Fibroblast of skin of scalp (primary cell): ENCODE measurements at regions not wholly inside any gene's neighbourhood (a gene's known extent, or its start where the extent isn't known, plus 50 kb on each side); places are given as distances from the start of the nearest gene placed in this dataset.
"Not testable (repeated sequence)": the region's sequence is repeated elsewhere in the genome, so short reads cannot be mapped to it uniquely, and the experiment has no call there.

ENCODE experiments used
- DNase-seq: peaks from one replicate; pipeline ENCODE4 v3.0.0-alpha.2; 2013

DNA sequence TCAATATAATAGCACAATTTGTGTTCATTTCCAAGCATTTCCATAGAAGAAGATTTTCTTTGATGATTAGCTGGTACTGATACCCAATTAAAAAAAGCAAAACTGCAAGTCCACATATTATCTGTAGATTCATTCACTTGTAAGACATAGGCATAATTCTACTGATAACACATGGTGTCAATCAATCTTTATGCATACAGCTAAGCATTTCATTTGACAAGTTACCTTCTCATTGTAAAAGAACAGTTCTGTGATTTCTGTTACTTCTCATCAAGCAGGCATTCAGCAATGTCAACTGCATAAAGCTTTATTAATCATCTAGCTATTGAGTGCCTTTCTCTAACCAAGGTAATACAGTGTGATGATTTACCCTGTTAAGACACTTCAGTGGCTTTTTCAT lies 672.0 kb downstream of the PLOD2 start:
- no peak for DNase-seq

DNA sequence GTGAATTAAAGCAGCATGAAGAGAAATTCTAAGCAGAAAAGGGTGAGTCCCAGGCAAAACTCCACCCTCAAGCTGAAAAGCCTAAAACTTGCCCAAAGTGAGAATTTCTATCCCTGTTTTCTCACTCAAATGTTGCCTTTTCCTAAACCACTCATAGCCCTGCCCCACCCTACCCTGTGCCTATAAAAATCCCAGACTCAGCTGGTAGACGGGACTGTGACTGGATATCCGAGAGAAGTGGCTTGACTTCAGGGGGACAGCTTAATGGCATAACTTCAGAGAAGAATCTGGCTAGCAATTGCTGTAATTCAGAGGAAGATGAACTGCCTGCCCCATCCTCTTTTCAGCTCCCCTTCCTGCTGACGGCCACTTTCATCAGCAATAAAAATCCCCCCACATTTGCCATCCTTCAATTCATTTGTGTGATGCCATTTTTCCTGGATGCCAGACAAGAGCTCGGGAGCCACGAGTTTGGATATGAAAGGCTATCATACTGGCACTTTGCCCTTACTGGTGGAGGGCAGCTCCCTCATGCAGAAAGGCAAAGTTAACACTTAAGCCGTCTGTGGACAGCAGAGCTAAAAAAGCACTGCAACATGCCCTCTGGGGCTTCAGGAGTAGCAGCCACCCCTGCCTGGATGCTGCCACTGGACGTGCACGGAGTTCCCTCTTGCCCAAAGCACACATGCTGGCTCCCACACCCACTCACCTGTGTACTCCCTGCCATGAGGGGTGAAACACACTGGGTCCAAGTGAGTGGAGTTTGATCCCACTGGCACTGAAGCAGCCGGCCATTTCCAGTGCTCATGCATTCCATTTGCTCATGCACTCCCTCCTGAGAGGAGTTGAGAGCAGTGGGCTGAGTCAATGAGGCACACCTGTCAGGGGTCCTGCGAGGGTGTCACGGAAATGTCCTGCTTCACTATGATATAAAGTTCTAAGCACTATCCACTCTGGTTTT lies 670.6 kb downstream of the PLOD2 start:
- no peak for DNase-seq

DNA sequence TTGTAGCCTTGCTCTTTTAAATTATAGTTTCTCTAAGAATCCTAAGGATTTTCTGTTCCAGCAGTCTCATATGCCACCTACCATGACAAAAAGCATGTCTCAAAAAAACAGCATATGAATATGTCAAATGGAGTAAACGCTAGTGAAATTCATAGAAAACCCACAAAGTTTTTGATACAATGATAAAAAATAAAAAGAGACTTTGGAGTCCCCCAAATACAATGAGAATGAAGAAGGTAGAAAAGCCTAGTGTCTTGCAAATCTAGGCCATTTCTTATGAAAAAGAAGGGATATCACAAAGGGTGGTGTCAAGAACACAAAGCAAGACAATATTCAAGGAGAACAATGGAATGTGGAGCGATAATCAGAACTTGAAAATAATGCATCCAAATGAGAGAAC lies 668.5 kb downstream of the PLOD2 start:
- DNase-seq = no peak

DNA sequence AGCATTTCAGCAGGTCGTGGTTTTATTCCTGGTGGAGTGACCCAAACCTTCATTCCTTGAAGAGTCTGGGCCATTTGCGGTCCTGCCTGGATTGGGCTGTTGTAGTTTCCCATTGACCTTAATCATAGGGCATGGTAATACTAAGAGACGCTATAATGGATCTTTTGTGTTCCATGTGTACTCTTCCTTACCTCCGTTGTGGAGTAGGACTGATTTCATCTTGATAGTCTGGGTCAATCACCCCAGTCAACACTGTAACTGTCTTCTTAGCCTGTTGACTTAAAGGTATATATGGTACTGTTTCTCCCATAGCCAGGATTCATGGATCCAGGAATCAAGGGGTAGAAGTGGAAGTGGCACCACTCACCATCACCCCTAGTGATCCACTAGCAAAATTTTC lies 643.6 kb downstream of the PLOD2 start:
- not testable (repeated sequence) for DNase-seq

DNA sequence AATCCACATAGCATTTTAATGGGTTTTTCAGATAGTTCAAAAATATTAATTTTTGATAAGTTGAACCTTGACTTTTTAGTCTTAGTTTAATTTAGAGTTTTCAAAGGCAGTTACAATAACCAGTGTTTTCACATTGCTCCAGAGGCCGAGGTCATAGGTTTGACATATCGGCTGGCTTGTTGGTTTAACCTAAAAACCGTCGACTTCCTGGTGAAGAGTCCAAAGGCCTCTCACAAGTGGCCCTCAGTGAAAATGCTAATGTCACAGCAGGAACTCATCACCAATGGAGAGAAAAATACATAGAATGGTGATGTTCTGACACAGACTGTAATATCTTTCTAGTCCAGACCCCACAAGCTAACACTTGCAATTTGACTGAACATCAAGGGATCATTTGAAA lies 642.3 kb downstream of the PLOD2 start:
- no peak for DNase-seq

DNA sequence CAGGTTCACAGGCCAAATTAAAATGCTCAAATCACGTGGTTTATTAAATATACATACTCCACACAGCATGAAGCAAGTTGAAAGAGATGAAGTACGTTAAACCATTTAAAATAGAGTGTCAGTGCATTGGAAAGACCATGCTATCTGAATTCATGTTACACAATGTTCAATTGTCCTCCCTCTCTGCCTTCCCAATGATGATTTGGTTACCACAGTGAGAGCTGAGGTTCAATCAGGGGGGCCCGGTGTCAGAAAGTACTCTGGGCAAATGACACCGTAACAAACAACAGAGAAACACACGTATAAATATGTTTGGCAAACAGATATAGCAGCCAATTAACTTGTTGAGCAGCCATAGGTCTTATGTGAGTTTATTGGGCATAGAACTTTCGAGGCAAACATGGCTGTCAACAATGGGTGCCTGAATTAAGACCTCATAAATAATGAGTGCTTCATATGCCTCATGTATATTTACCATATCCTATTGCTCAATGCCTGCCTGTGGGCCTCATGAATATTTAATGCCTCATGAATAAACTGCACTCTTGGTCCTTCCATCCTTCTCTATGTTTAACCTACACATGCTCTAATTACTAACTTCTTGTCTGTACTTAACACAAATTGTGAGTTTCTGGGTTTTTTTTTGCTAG lies 641.5 kb downstream of the PLOD2 start:
- DNase-seq = no peak

DNA sequence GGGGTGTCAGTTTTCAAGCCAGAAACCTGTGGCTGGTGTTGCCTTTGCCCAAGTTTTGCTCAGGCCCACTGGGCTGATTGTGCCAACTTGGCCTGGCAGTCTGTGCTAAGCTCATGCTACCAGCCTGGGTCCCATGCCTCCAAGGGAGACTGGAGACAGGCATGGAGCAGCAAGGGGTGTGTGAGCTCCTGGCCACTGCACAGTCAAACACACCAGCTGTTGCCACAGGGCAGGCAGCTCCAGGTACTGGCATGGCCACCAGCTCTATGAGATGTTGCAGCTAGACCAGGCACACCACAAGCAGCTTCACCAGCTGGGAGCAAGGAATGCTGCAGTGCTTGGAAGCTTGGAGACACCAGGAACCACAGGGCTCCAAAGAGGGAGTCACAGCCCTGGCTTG lies 638.8 kb downstream of the PLOD2 start:
- no peak for DNase-seq

DNA sequence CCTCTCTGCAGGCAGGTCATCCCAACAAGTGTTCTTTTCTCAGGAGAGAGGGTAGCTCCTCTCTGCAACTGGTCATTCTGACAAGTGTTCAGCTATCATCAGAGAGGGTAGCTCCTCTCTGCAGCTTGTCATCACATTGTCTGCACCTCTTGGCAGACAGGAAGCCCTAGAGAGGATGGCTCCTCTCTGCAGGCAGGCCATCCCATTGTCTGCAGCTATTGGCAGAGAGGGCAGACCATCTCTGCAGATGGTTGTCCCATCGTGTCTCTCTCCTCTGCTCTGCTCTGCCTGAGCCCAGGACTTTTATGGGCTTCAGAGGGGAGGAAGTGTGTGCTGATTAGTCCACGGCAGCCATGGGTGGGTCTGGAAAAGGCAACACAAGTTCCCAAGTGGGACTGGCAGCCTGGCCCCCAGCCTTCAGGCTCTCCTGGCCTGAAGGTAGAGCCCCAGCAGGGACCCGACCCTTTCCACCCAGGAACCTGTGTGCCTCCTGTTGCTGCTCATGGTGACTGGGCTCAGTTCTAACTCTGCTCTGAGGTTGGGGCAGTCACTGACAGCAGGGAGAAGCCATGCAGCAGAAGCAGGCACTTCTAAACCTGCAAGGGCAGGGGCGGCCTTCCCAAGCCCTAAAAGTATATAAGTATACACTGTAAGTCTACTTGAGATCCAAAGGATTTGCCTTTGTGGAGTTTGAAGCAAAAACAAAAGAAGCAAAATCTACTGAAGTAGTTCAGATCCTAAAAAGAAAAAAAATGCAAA lies 637.9 kb downstream of the PLOD2 start:
- DNase-seq = no peak

DNA sequence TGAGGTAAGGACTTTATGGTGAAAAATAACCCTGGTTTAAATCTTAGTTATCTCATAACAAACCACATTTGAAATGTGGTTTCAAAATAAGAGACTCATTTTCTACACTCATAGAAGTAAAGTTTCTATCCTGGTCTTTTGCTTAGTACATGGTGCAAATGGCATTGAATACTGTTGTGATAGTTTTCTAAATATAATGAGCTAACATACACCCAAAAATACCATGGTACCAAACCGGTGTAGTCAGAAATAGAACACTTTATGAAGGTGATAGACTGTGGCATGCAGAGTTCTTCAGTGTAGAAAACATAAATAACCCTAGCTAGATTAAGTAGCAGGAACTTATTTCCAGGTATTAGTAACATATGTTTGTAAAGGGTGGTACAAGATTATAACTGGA lies 629.4 kb downstream of the PLOD2 start:
- no peak for DNase-seq

DNA sequence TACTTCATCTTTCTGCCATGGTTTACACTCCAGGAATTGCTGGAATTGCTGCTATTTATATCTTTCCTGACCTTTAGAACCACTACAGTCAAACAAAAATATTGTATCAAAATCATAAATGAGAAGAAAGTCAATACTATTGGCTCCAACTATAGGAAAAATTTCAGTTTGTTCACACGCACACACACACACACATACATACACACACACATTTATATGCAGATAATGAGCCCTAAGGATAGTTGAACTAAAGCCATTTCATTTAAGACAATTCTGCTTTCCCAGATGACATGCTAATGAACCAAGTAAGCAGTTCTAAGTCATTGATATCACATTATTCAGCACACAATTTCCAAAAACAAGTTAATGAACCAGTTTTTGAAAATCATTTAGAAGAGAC lies 627.3 kb downstream of the PLOD2 start:
- DNase-seq = peak; percentile 5

DNA sequence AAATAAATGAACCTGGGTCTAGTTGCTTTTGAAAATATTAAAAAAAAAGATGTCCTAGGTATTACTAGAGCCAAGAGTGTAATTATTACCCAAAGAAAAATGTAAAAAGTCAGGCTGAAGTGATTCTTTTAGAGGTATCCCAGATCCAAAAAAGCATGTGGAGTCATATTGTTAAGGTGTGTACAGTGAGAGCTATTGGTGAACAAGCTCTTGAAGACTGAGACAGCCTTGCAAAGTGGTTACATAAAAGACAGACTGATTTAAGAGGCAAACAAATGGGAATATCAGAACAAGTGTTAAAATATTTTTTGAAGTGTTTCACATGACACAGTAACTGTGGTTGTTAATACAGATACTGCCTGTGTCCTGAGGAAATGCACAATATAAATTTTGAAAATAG lies 624.5 kb downstream of the PLOD2 start:
- no peak for DNase-seq

DNA sequence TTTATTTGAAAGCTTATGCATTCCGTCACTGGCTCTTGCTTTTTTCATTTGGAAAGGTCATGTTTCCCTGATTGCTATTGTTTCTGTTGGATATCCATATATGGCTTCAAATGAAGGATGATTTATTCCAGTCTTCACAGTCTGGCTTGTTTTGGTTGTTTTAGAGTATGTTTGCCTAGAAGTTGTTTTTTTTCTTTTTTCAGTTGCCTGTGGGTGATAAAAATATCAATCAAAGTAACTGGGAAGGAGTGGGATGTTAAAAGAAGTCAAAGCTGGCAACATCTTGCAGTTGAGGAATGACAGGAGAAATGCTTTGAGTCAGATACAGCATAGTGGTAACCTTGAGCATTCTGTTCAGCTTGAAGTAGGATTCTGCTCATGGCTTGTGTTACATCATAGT lies 610.5 kb downstream of the PLOD2 start:
- DNase-seq = no peak

DNA sequence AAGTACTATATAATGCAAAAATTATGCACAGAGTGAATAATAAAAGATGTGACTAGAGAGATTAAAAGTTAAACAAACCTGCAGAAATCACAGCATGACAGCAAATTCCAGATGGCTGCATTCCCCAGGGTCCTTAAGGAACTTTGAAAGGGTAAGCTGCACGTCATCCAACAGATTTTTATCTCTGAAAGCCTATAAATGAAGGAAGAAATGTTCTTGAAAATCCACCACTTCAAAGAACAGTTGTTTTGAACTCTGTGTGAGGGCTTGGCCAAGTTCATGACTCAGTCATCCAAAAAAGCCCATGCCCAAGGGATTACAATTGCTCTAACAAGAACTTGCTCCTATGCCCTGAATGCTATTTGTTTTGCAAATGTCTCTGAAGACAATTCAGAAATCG lies 603.6 kb downstream of the PLOD2 start:
- DNase-seq = peak; percentile 44

DNA sequence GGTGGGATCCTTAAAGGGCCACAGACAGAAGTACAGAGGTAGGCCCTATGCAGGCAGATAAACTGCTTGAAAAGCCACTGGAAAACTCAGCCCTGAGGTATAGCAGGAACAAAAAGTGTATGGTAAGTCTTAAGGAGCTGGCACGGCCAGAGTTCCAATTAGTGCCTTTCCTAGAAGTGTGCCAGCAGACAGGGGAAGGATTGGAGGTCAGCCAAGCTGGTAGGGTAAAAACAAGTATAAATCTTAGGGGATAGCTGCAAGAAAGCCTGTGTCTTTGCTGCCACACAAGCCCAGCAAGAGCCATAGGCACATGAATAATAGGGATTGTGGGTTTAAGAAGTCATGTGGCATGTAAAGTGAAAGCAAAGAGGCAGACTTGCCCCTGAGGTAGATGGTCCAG lies 582.5 kb downstream of the PLOD2 start:
- no peak for DNase-seq

DNA sequence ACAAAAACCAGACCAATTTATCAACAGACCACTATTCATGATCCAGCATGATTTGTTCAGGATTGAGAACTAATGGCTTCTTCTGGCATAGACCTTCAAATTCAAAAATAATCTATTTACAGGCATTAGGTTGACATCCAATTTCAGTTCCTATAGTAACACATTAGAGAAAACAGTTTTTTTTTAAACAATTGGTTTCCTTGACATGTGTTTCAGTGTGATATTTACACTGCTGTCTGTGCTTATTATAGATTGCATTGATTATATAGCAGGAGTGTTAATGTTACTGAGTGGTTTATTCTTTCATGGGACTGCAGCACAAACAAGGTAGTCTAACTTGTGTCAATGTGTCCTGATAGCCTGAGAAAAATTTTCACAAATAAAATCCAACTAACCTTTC lies 579.3 kb downstream of the PLOD2 start:
- no peak for DNase-seq

DNA sequence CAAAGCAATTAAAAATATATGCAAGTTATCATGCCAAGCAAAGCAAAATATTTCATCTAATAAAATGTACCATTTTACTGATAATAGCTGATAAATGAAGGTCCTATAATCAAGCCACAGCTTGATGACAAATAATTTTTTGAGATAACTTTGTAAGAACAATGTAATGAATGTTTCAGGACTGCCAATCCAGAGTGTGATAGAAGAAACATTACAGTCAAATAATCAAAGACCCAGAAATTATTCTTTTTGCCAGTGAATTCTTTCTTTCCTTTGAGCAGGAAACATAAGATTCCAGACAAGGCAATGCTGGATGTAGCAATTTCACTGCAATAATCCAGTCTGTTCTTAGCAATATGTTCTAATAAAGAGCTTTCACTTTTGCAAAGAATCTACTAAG lies 556.1 kb downstream of the PLOD2 start:
- no peak for DNase-seq

DNA sequence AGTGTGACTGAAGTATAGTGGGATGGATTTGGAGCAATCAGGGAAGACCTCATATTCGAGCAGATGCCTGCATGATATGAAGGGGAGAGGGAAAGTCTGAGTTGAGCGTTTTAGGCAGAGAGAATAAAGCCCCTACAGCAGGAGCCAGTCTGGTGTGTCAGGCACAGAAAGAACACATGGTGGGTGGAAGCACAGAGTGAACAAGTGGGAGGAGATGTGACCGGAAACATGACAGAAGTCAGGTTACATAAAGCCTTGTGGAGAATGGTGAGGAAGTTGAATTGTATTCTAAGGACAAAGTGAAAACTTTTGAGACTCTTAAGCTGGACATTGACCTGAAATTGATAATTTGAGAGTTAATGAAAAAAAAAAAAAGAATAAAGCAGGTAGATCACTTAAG lies 541.0 kb downstream of the PLOD2 start:
- DNase-seq = no peak

DNA sequence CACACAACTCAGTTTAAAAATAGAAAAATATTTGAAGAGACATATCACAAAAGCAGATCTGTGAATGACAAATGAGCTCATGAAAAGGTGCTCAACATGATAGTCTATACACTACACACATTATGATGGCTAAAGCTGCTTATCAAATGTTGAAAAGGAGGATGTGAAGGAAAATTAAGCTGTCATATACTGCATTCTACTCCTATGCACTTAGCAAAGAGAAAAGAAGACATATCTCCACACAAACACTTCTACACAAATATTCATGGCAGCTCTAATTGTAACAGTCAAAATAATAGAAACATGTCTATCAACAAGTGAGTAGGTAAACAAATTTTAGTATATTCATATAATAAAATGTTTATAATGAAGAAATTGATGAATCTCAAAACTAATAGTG lies 540.5 kb downstream of the PLOD2 start:
- DNase-seq = no peak

DNA sequence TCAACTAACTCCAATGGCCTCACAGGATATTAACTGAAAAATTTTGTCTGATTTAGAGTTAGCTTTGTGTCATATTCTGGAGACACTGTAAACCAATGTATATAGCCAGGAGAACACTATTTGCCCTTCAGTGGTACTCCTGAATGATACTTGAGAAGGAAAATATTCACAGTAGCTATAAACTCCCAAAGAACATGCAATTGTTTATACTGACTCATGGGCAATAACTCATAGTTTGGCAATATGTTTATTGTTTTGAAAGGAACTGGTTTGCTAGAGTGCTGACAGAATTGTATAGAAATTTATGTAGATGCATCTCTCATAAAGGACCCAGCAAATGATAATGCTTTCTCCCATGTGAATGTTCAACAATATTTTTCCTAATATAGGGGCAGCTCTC lies 537.6 kb downstream of the PLOD2 start:
- no peak for DNase-seq

DNA sequence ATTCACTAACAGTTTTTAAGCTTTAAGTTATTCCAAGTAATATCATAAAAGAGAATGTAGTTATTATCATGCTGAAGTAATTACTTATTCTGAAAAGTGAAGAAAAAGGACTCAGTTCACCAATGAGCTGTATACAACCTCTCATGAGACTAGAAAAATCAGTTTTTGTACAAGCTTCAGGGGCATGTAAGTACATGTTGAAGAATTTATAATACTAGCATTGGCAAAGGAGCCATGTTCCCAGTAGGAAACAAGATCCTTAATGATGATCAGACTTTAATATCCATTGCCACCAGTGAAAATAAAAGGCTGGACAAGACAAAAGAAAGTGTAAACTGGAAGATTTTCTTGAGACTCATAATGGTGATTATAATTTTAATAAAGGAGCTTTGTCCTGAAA lies 532.8 kb downstream of the PLOD2 start:
- no peak for DNase-seq

DNA sequence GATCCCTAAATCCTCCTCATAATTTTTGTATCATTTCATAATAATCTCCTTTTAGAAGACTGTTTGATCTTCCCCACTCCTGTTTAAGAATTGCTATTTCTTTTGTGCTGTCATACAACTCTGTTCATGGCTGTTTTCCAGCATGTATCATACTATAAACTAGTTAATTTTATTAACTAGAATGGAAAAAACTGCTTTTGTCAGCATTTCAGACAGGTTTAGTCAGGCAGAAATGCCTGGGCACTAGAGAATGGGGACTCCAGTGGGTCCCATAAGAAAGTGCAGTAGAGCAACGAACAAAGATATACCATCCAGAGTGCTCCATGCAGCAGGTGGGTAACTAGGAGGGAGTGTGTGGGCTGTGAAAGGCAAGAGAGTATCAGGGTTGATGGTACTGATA lies 523.9 kb downstream of the PLOD2 start:
- DNase-seq = no peak

DNA sequence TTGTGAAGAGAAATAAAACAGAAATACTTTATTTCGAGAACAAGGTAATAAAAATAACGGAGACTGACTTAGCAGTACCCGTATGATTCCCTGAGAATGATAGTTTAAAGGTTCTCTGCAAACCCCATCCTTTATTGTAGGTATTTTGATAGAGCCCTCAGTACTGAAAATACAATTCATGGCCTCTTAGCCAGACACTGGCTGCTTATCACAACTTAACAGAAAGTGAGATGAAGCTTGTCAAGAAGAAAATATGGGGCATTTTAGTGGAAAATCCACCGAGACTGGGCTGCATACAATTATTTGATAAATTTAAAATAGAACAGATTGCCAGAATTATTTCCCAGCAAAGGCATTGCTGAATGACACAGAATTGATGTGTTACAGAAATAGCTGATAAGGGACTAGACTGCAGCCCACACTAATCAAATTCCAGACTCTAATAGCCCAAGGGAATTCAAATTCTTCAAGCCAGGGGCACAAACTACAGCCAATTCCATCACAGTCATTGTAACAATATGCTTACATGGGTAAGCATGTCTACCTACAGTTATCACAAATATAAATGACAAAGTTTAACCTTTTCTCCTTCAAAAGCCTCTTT lies 521.9 kb downstream of the PLOD2 start:
- DNase-seq = peak; percentile 2

DNA sequence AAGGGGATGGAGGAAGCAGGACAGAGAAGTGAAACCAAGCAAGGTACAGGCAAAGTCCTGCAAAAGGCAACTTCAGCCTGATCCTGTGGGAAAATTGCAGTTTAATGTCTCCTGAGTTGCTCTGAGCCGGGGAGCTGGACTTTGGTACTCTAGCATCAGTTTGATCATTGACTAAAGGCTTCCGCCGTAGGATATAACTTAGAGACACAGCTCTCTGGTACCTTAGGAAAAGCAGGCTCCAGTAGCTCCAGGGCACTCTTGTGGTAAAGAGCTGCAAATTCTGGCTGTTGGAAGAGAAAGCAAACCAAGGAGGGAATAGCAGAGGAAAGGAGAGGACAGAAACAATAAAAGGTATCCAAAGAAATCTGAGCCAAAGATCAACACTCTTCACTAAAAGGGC lies 521.1 kb downstream of the PLOD2 start:
- no peak for DNase-seq
